Central memory CD8-positive, alpha-beta T cell (primary cell): ENCODE measurements at regions not wholly inside any gene's neighbourhood (a gene's known extent, or its start where the extent isn't known, plus 50 kb on each side); places are given as distances from the start of the nearest gene placed in this dataset.

ENCODE experiments used
- ATAC-seq: fragments of 150-1000 bp; cut with Tn5 transposase; replicated peaks from 2 replicates; pipeline ENCODE4 v1.10.0; 2022; ENCODE audit warnings: mild to moderate bottlenecking, moderate FRiP score, moderate number of reproducible peaks; ENCODE audit not compliant: poor library complexity, severe bottlenecking; ENCODE audit errors: extremely low read depth
- DNase-seq, 2 donors: peaks; one replicate each; pipeline ENCODE4 v3.0.0; 2021; ENCODE audit warnings: low spot score in 2 of 2
- H3K27ac Mint-ChIP-seq: one replicate; pipeline ENCODE4 v1.8.0; 2022; ENCODE audit warnings: low read depth, mild to moderate bottlenecking, moderate library complexity, mixed read lengths
- H3K27me3 Mint-ChIP-seq: one replicate; pipeline ENCODE4 v1.8.0; 2022; ENCODE audit warnings: mixed read lengths
- H3K36me3 Mint-ChIP-seq: one replicate; pipeline ENCODE4 v1.8.0; 2022; ENCODE audit warnings: mild to moderate bottlenecking, moderate library complexity, mixed read lengths; ENCODE audit not compliant: insufficient read depth
- H3K4me1 Mint-ChIP-seq: one replicate; pipeline ENCODE4 v1.8.0; 2022; ENCODE audit warnings: mixed read lengths
- H3K4me3 Mint-ChIP-seq: one replicate; pipeline ENCODE4 v1.8.0; 2022; ENCODE audit warnings: mild to moderate bottlenecking, moderate library complexity, mixed read lengths
- H3K9me3 Mint-ChIP-seq: one replicate; pipeline ENCODE4 v1.8.0; 2022; ENCODE audit warnings: mixed read lengths

- H3K27ac Mint-ChIP-seq: no peak overlapping the region
- DNase-seq: no peak
- peaks cover 3% of the 10 kb centered on the region for H3K36me3 Mint-ChIP-seq
- ATAC-seq: no peak
- no peaks in the 10 kb centered on the region for H3K9me3 Mint-ChIP-seq
- no peak overlapping the region for H3K4me3 Mint-ChIP-seq
- no peaks in the 10 kb centered on the region for H3K4me1 Mint-ChIP-seq
- H3K27me3 Mint-ChIP-seq: no peaks in the 10 kb centered on the region
These were observed 317.4 kb upstream of the RUNX1 start for GRCh38 chr21:35366394-35367080.

GRCh38 chr21:35363458-35363857 lies 314.4 kb upstream of the RUNX1 start:
- Mint-ChIP-seq H3K36me3 (peaks cover 3% of the 10 kb centered on the region), H3K27me3 (peaks cover 6% of the 10 kb centered on the region), H3K4me1 (no peaks in the 10 kb centered on the region), H3K4me3 (no peak overlapping the region), H3K27ac (no peak overlapping the region), H3K9me3 (no peaks in the 10 kb centered on the region)
- ATAC-seq (no peak), DNase-seq (no peak)

- Mint-ChIP-seq H3K27ac (no peak overlapping the region), H3K4me1 (no peaks in the 10 kb centered on the region), H3K9me3 (no peaks in the 10 kb centered on the region), H3K36me3 (peaks cover 3% of the 10 kb centered on the region), H3K27me3 (peaks cover 6% of the 10 kb centered on the region), H3K4me3 (no peak overlapping the region)
- ATAC-seq (no peak), DNase-seq (no peak)
These were observed 312.9 kb upstream of the RUNX1 start for GRCh38 chr21:35361988-35362387.

- no peak for DNase-seq
- Mint-ChIP-seq H3K36me3 (peaks cover 3% of the 10 kb centered on the region), H3K9me3 (no peaks in the 10 kb centered on the region)
These were observed 311.9 kb upstream of the RUNX1 start for GRCh38 chr21:35360870-35361570.

GRCh38 chr21:35359076-35359475 lies 310.0 kb upstream of the RUNX1 start:
- H3K4me1 Mint-ChIP-seq: no peaks in the 10 kb centered on the region
- peaks cover 18% of the 10 kb centered on the region for H3K27me3 Mint-ChIP-seq
- no peak for DNase-seq
- H3K4me3 Mint-ChIP-seq: no peak overlapping the region
- no peaks in the 10 kb centered on the region for H3K36me3 Mint-ChIP-seq
- ATAC-seq: no peak
- no peaks in the 10 kb centered on the region for H3K9me3 Mint-ChIP-seq
- H3K27ac Mint-ChIP-seq: no peak overlapping the region

More at GRCh38 chr21:35360870-35361570, 311.9 kb upstream of the RUNX1 start:
- no peak for ATAC-seq
- no peak overlapping the region for H3K27ac Mint-ChIP-seq
- no peaks in the 10 kb centered on the region for H3K4me1 Mint-ChIP-seq
- H3K27me3 Mint-ChIP-seq: peaks cover 6% of the 10 kb centered on the region
- no peak overlapping the region for H3K4me3 Mint-ChIP-seq

GRCh38 chr21:35358008-35358407 lies 308.9 kb upstream of the RUNX1 start:
- ATAC-seq (no peak), DNase-seq (no peak)
- Mint-ChIP-seq H3K27ac (no peak overlapping the region), H3K27me3 (peaks cover 29% of the 10 kb centered on the region), H3K9me3 (no peaks in the 10 kb centered on the region), H3K4me1 (no peaks in the 10 kb centered on the region), H3K36me3 (no peaks in the 10 kb centered on the region), H3K4me3 (no peak overlapping the region)

GRCh38 chr21:35357041-35357780 lies 308.1 kb upstream of the RUNX1 start:
- Mint-ChIP-seq H3K4me1 (no peaks in the 10 kb centered on the region), H3K9me3 (no peaks in the 10 kb centered on the region), H3K36me3 (no peaks in the 10 kb centered on the region), H3K27me3 (peaks cover 37% of the 10 kb centered on the region), H3K4me3 (no peak overlapping the region), H3K27ac (no peak overlapping the region)
- ATAC-seq (no peak), DNase-seq (no peak)

GRCh38 chr21:35354078-35354477 lies 305.0 kb upstream of the RUNX1 start:
- ATAC-seq (no peak), DNase-seq (no peak)
- H3K27ac Mint-ChIP-seq: no peak overlapping the region
- H3K4me1 Mint-ChIP-seq: no peaks in the 10 kb centered on the region
- peaks cover 34% of the 10 kb centered on the region for H3K27me3 Mint-ChIP-seq
- H3K9me3 Mint-ChIP-seq: no peaks in the 10 kb centered on the region
- no peak overlapping the region for H3K4me3 Mint-ChIP-seq
- H3K36me3 Mint-ChIP-seq: no peaks in the 10 kb centered on the region

- H3K9me3 Mint-ChIP-seq: no peaks in the 10 kb centered on the region
- no peaks in the 10 kb centered on the region for H3K36me3 Mint-ChIP-seq
- no peaks in the 10 kb centered on the region for H3K4me1 Mint-ChIP-seq
- peaks cover 46% of the 10 kb centered on the region for H3K27me3 Mint-ChIP-seq
- H3K4me3 Mint-ChIP-seq: no peak overlapping the region
- H3K27ac Mint-ChIP-seq: no peak overlapping the region
- no peak for ATAC-seq
- no peak for DNase-seq
These were observed 303.7 kb upstream of the RUNX1 start for GRCh38 chr21:35352793-35353192.

GRCh38 chr21:35352066-35352770 lies 303.1 kb upstream of the RUNX1 start:
- no peaks in the 10 kb centered on the region for H3K4me1 Mint-ChIP-seq
- H3K4me3 Mint-ChIP-seq: no peak overlapping the region
- H3K27ac Mint-ChIP-seq: no peak overlapping the region
- H3K9me3 Mint-ChIP-seq: no peaks in the 10 kb centered on the region
- DNase-seq (no peak), ATAC-seq (no peak)
- H3K36me3 Mint-ChIP-seq: no peaks in the 10 kb centered on the region
- H3K27me3 Mint-ChIP-seq: peaks cover 52% of the 10 kb centered on the region

GRCh38 chr21:35351434-35351833 lies 302.3 kb upstream of the RUNX1 start:
- ATAC-seq (no peak), DNase-seq (no peak)
- Mint-ChIP-seq H3K27ac (no peak overlapping the region), H3K27me3 (peaks cover 60% of the 10 kb centered on the region), H3K4me3 (no peak overlapping the region), H3K36me3 (no peaks in the 10 kb centered on the region), H3K9me3 (no peaks in the 10 kb centered on the region), H3K4me1 (no peaks in the 10 kb centered on the region)

GRCh38 chr21:35350965-35351364 lies 301.9 kb upstream of the RUNX1 start:
- H3K36me3 Mint-ChIP-seq: no peaks in the 10 kb centered on the region
- no peak overlapping the region for H3K4me3 Mint-ChIP-seq
- no peaks in the 10 kb centered on the region for H3K4me1 Mint-ChIP-seq
- DNase-seq (no peak), ATAC-seq (no peak)
- no peaks in the 10 kb centered on the region for H3K9me3 Mint-ChIP-seq
- no peak overlapping the region for H3K27ac Mint-ChIP-seq
- peaks cover 61% of the 10 kb centered on the region for H3K27me3 Mint-ChIP-seq
